Caco-2 (cell line): ENCODE measurements at regions not wholly inside any gene's neighbourhood (a gene's known extent, or its start where the extent isn't known, plus 50 kb on each side); places are given as distances from the start of the nearest gene placed in this dataset.

Experiments used
- BruUV-seq: library from RNA; stranded (reverse); fragments of 400-500 nt; replicated peaks from 2 replicates; lab custom pipeline; 2021; lab: Mats Ljungman, UMichigan
- CTCF ChIA-PET: fragments of 300-600 bp; sonication (Branson Sonifier 250); formaldehyde crosslinking; loops from one replicate; lab custom pipeline; 2022; ENCODE audit warnings: antibody characterized with exemption; lab: Charles Lee
- POLR2A ChIA-PET: fragments of 300-600 bp; sonication (Branson Sonifier 250); formaldehyde crosslinking; loops from one replicate; lab custom pipeline; 2022; ENCODE audit warnings: antibody characterized with exemption; lab: Charles Lee
- DNase-seq, 2 experiments: peaks; one replicate each; pipeline versions ENCODE4 v3.0.0 to v3.0.0-alpha.2; 2020 to 2022
- H3K27me3 ChIP-seq: replicated peaks from 2 replicates; pipeline ENCODE4 v1.6.0; 2011; ENCODE audit warnings: low read length; ENCODE audit not compliant: control insufficient read depth, insufficient read depth
- H3K36me3 ChIP-seq: 2 replicates; pipeline ENCODE4 v1.5.1; 2011; ENCODE audit warnings: low read length; ENCODE audit not compliant: control insufficient read depth, insufficient read depth
- H3K4me1 ChIP-seq: fragments of 250-450 bp; sonication (Bioruptor Pico); 2 replicates; pipeline ENCODE4 v1.5.1; 2020; ENCODE audit warnings: mild to moderate bottlenecking
- H3K4me3 ChIP-seq: 2 replicates; pipeline ENCODE4 v1.5.1; 2011; ENCODE audit warnings: low read depth, mild to moderate bottlenecking, control low read depth, low read length
- H3K9me3 ChIP-seq: fragments of 250-450 bp; sonication (Bioruptor Pico); 2 replicates; pipeline ENCODE4 v1.5.1; 2020; ENCODE audit warnings: mild to moderate bottlenecking, moderate library complexity
- H3K27ac Mint-ChIP-seq: one replicate; pipeline ENCODE4 v1.8.0; 2022; ENCODE audit warnings: mixed read lengths; ENCODE audit not compliant: unreplicated experiment
- H3K27me3 Mint-ChIP-seq: one replicate; pipeline ENCODE4 v1.8.0; 2022; ENCODE audit warnings: mixed read lengths; ENCODE audit not compliant: insufficient read depth, unreplicated experiment
- H3K36me3 Mint-ChIP-seq: one replicate; pipeline ENCODE4 v1.8.0; 2022; ENCODE audit warnings: mild to moderate bottlenecking, mixed read lengths; ENCODE audit not compliant: insufficient read depth, unreplicated experiment
- H3K4me1 Mint-ChIP-seq: one replicate; pipeline ENCODE4 v1.8.0; 2022; ENCODE audit warnings: low read depth, mixed read lengths; ENCODE audit not compliant: unreplicated experiment
- H3K4me3 Mint-ChIP-seq: one replicate; pipeline ENCODE4 v1.8.0; 2022; ENCODE audit warnings: mild to moderate bottlenecking, moderate library complexity, mixed read lengths; ENCODE audit not compliant: unreplicated experiment
- H3K9me3 Mint-ChIP-seq: one replicate; pipeline ENCODE4 v1.8.0; 2022; ENCODE audit warnings: mixed read lengths; ENCODE audit not compliant: unreplicated experiment
- intact Hi-C: fragments of 100-400 bp; cut with micrococcal nuclease; formaldehyde crosslinking; loops from one replicate; pipeline ENCODE4 v1.10.0; 2022; ENCODE audit not compliant: unreplicated experiment
- TF ChIP-seq, protein P1 (sequence below), 2 experiments: fragments of 200-600 bp in 1 of 2; IDR thresholded peaks; 1 replicate in 1 of 2; 2 replicates in 1 of 2; pipeline versions ENCODE4 v1.5.1 to v1.8.0; 2011 to 2022; ENCODE audit warnings: antibody characterized with exemption in 1 of 2, control low read depth in 1 of 2, inconsistent platforms in 1 of 2, low read depth in 1 of 2, low read length in 1 of 2, mild to moderate bottlenecking in 1 of 2, moderate library complexity in 1 of 2; ENCODE audit not compliant: insufficient read depth in 1 of 2, severe bottlenecking in 1 of 2, unreplicated experiment in 1 of 2

GRCh38 chr2:76563730-76564129, 853.0 kb upstream of the GCFC2 start:
- CTCF ChIA-PET, result no interaction called here
- no peaks in the 10 kb centered on the region for H3K36me3 Mint-ChIP-seq
- intact Hi-C loops, result no loop called here
- H3K4me1 Mint-ChIP-seq, result no peaks in the 10 kb centered on the region
- H3K27ac Mint-ChIP-seq, result no peak overlapping the region
- H3K27me3 Mint-ChIP-seq, result no peaks in the 10 kb centered on the region
- TF ChIP-seq, protein P1, sequence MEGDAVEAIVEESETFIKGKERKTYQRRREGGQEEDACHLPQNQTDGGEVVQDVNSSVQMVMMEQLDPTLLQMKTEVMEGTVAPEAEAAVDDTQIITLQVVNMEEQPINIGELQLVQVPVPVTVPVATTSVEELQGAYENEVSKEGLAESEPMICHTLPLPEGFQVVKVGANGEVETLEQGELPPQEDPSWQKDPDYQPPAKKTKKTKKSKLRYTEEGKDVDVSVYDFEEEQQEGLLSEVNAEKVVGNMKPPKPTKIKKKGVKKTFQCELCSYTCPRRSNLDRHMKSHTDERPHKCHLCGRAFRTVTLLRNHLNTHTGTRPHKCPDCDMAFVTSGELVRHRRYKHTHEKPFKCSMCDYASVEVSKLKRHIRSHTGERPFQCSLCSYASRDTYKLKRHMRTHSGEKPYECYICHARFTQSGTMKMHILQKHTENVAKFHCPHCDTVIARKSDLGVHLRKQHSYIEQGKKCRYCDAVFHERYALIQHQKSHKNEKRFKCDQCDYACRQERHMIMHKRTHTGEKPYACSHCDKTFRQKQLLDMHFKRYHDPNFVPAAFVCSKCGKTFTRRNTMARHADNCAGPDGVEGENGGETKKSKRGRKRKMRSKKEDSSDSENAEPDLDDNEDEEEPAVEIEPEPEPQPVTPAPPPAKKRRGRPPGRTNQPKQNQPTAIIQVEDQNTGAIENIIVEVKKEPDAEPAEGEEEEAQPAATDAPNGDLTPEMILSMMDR (IDR thresholded peaks at IDR 0.05; ENCODE audit: insufficient read depth in 1 of 2, low read depth in 1 of 2, low read length in 1 of 2, severe bottlenecking in 1 of 2, unreplicated experiment in 1 of 2), result no peak
- H3K9me3 Mint-ChIP-seq, result no peaks in the 10 kb centered on the region
- no peaks in the 10 kb centered on the region for H3K27me3 ChIP-seq
- DNase-seq, result no peak
- no TSS peak for BruUV-seq
- H3K4me3 ChIP-seq, result no peak overlapping the region
- H3K4me3 Mint-ChIP-seq, result no peak overlapping the region
- no peaks in the 10 kb centered on the region for H3K9me3 ChIP-seq
- H3K4me1 ChIP-seq, result no peaks in the 10 kb centered on the region
- POLR2A ChIA-PET, result no interaction called here
- H3K36me3 ChIP-seq, result no peaks in the 10 kb centered on the region

- Mint-ChIP-seq H3K36me3 (no peaks in the 10 kb centered on the region), H3K9me3 (no peaks in the 10 kb centered on the region), H3K27me3 (no peaks in the 10 kb centered on the region), H3K4me3 (no peak overlapping the region), H3K27ac (no peak overlapping the region), H3K4me1 (no peaks in the 10 kb centered on the region)
- intact Hi-C loops, result no loop called here
- POLR2A ChIA-PET, result no interaction called here
- Histone ChIP-seq H3K9me3 (no peaks in the 10 kb centered on the region), H3K4me1 (no peaks in the 10 kb centered on the region), H3K27me3 (no peaks in the 10 kb centered on the region), H3K36me3 (no peaks in the 10 kb centered on the region), H3K4me3 (no peak overlapping the region)
- TF ChIP-seq, protein P1 (IDR thresholded peaks at IDR 0.05; ENCODE audit: insufficient read depth in 1 of 2, low read depth in 1 of 2, low read length in 1 of 2, severe bottlenecking in 1 of 2, unreplicated experiment in 1 of 2), result no peak
- DNase-seq, result no peak
- CTCF ChIA-PET, result no interaction called here
- BruUV-seq, result no TSS peak
These were observed 847.4 kb upstream of the GCFC2 start for GRCh38 chr2:76558157-76558556.

DNA sequence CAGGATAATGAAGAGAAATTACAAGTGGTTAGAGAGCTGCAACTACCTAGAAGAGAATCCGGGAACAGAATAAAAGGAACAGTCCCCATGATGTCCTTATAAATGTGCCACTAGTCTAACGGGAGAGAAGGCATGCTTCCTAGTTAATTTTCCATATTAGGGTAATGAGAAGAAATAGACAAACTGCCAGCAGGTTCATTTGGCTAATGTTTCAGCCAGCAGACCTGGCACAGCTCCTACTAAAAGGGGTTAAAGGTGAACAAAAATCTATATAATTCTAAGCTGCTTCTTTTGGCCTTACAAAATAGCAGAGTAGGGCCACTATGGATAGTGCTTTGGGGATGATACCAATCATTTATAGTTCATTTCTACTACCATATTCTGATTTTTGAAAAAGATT, 845.3 kb upstream of the GCFC2 start:
- H3K27ac Mint-ChIP-seq, result no peak overlapping the region
- Histone ChIP-seq H3K4me3 (no peak overlapping the region), H3K36me3 (no peaks in the 10 kb centered on the region), H3K27me3 (no peaks in the 10 kb centered on the region), H3K9me3 (no peaks in the 10 kb centered on the region), H3K4me1 (no peaks in the 10 kb centered on the region)
- H3K4me1 Mint-ChIP-seq, result no peaks in the 10 kb centered on the region
- no peaks in the 10 kb centered on the region for H3K27me3 Mint-ChIP-seq
- TF ChIP-seq, protein P1 (IDR thresholded peaks at IDR 0.05; ENCODE audit: insufficient read depth in 1 of 2, low read depth in 1 of 2, low read length in 1 of 2, severe bottlenecking in 1 of 2, unreplicated experiment in 1 of 2), result no peak
- no peaks in the 10 kb centered on the region for H3K36me3 Mint-ChIP-seq
- POLR2A ChIA-PET, result no interaction called here
- no peaks in the 10 kb centered on the region for H3K9me3 Mint-ChIP-seq
- intact Hi-C loops, result no loop called here
- BruUV-seq, result no TSS peak
- DNase-seq, result no peak
- CTCF ChIA-PET, result no interaction called here
- no peak overlapping the region for H3K4me3 Mint-ChIP-seq
